ENCODE measurements at regions not wholly inside any gene's neighbourhood (a gene's known extent, or its start where the extent isn't known, plus 50 kb on each side); places are given as distances from the start of the nearest gene placed in this dataset.

DNA sequence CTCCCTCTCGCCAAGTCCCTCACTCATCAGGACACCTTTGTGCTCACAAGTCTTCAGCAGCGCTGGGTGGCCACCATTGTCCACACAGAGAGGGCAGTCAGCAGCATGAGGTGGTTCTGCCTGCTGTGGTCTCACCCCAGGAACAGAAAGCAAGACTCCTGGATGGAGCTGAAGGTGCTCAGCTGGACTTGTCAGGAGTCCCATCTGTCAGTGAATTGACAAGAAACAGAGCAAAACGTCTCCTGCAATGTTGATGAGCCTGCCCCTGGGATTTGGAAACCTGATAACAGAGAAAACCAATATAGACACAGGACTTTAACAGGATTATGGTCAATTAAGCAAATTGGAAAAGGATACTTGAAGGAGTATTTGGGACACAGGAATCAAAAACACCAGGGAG, 122.2 kb upstream of the PRSS58 start:
- H3K9me2 ChIP-seq (ENCODE audit: insufficient read depth) = no peaks in the 10 kb centered on the region
- no peak overlapping the region for H3K27ac ChIP-seq
- peaks cover 35% of the 10 kb centered on the region for H3K4me1 ChIP-seq (replicated peaks; ENCODE audit: insufficient read depth)
- H3K4me3 ChIP-seq = no peak overlapping the region
- no peak overlapping the region for H2AFZ ChIP-seq
- peaks cover 16% of the 10 kb centered on the region for H3F3A ChIP-seq (ENCODE audit: insufficient read depth, low read depth)
- no peaks in the 10 kb centered on the region for H3K9me3 ChIP-seq (ENCODE audit: insufficient read depth, low read depth)
- H3K79me2 ChIP-seq (ENCODE audit: low read depth) = no peaks in the 10 kb centered on the region
- TF ChIP-seq, protein P1, sequence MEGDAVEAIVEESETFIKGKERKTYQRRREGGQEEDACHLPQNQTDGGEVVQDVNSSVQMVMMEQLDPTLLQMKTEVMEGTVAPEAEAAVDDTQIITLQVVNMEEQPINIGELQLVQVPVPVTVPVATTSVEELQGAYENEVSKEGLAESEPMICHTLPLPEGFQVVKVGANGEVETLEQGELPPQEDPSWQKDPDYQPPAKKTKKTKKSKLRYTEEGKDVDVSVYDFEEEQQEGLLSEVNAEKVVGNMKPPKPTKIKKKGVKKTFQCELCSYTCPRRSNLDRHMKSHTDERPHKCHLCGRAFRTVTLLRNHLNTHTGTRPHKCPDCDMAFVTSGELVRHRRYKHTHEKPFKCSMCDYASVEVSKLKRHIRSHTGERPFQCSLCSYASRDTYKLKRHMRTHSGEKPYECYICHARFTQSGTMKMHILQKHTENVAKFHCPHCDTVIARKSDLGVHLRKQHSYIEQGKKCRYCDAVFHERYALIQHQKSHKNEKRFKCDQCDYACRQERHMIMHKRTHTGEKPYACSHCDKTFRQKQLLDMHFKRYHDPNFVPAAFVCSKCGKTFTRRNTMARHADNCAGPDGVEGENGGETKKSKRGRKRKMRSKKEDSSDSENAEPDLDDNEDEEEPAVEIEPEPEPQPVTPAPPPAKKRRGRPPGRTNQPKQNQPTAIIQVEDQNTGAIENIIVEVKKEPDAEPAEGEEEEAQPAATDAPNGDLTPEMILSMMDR (conservative IDR thresholded peaks at IDR 0.05) = no peak
- no peak for TF ChIP-seq EZH2 (IDR thresholded peaks at IDR 0.05; ENCODE audit: low read depth)
- BruUV-seq (replicated peaks) = no TSS peak
- H4K20me1 ChIP-seq (ENCODE audit: insufficient read depth) = no peaks in the 10 kb centered on the region
- H3K4me2 ChIP-seq = no peak overlapping the region
- no peaks in the 10 kb centered on the region for H3K36me3 ChIP-seq (ENCODE audit: low read depth)
- no peak for DNase-seq
- CTCF ChIA-PET = no interaction called here
- intact Hi-C loops (cut with micrococcal nuclease; ENCODE audit: unreplicated experiment) = no loop called here
- POLR2A ChIA-PET (ENCODE audit: unreplicated experiment) = no interaction called here
- H3K27me3 ChIP-seq (ENCODE audit: insufficient read depth, low read depth) = no peaks in the 10 kb centered on the region

DNA sequence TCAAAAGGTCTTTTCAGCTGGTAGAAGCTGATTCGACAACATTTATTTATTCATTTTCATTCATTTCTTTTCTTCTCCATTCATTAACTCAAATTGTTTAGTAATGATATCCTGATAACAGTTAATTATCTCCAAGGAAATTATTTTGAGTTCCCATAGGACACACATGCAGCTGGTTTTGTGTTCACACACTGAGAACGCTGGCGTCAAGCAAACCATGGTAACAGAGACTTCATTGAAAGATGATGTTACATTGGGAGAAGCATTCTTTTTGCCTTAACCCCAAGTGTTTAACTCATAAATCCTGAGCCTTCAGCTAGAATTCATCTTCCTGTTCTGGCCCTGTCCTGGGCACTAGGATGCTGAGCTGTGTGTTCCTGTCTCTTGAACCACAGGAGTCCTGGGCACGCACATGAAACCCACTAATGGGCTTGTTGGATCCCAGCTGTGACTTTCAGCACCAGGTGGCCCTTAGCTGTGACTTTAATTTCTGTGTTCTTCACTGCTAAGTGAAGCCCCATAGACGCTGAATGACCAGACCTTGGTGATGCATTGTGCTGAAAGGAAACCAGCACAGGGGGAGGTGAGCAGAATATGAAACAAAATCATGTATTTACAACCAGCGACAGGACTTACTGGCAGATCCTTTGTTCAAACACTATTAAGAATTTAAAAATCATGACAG, 121.5 kb upstream of the PRSS58 start:
- Histone ChIP-seq H3K36me3 (ENCODE audit: low read depth) (no peaks in the 10 kb centered on the region), H3K4me1 (replicated peaks; ENCODE audit: insufficient read depth) (peaks cover 37% of the 10 kb centered on the region), H3K4me3 (no peak overlapping the region), H3K9me3 (ENCODE audit: insufficient read depth, low read depth) (no peaks in the 10 kb centered on the region), H2AFZ (no peak overlapping the region), H3K27me3 (ENCODE audit: insufficient read depth, low read depth) (no peaks in the 10 kb centered on the region), H3F3A (ENCODE audit: insufficient read depth, low read depth) (peaks cover 21% of the 10 kb centered on the region), H3K9me2 (ENCODE audit: insufficient read depth) (no peaks in the 10 kb centered on the region), H3K79me2 (ENCODE audit: low read depth) (no peaks in the 10 kb centered on the region), H3K27ac (no peak overlapping the region), H4K20me1 (ENCODE audit: insufficient read depth) (no peaks in the 10 kb centered on the region), H3K4me2 (no peak overlapping the region)
- intact Hi-C loops (cut with micrococcal nuclease; ENCODE audit: unreplicated experiment) = loop anchor here (5.0 kb wide), 1 partner anchor 503 kb away; no protein-coding TSS in a partner anchor
- POLR2A ChIA-PET (ENCODE audit: unreplicated experiment) = no interaction called here
- TF ChIP-seq EZH2 (IDR thresholded peaks at IDR 0.05; ENCODE audit: low read depth) = no peak
- TF ChIP-seq, protein P1 (conservative IDR thresholded peaks at IDR 0.05) = no peak
- no TSS peak for BruUV-seq (replicated peaks)
- CTCF ChIA-PET = no interaction called here
- DNase-seq = no peak

DNA sequence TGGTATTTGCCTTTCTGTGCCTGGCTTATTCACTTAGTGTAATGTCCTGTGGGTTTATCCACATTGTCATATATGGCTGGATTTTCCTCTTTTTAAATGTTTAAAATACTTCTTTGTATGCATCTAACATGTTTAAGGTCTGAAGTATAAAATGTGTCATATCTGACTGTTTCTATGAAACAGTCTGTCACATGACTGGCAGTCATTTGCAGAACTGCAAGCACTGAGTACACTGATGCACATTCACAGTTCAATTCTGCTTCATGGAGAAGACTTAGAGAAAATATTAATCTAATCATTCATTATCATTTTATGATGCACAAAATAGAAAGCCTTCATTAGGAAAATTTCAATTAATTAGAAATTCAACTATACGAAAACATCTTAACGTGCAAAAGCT, 119.7 kb upstream of the PRSS58 start:
- CTCF ChIA-PET = interaction anchor here (1.0 kb wide), 1 partner anchor 405 kb away, joined by 3 read pairs; no protein-coding TSS in a partner anchor
- H3K9me3 ChIP-seq (ENCODE audit: insufficient read depth, low read depth) = no peaks in the 10 kb centered on the region
- no peaks in the 10 kb centered on the region for H3K36me3 ChIP-seq (ENCODE audit: low read depth)
- DNase-seq = no peak
- H3K4me2 ChIP-seq = no peak overlapping the region
- no peak overlapping the region for H3K4me3 ChIP-seq
- H2AFZ ChIP-seq = no peak overlapping the region
- no peak for TF ChIP-seq EZH2 (IDR thresholded peaks at IDR 0.05; ENCODE audit: low read depth)
- TF ChIP-seq, protein P1 (conservative IDR thresholded peaks at IDR 0.05) = no peak
- no peaks in the 10 kb centered on the region for H3K9me2 ChIP-seq (ENCODE audit: insufficient read depth)
- no peaks in the 10 kb centered on the region for H3K79me2 ChIP-seq (ENCODE audit: low read depth)
- no peak overlapping the region for H3K27ac ChIP-seq
- peaks cover 28% of the 10 kb centered on the region for H3F3A ChIP-seq (ENCODE audit: insufficient read depth, low read depth)
- intact Hi-C loops (cut with micrococcal nuclease; ENCODE audit: unreplicated experiment) = loop anchor here (2.0 to 5.0 kb wide), 3 partner anchors 477 to 579 kb away; partner anchors contain the start of gene EPHB6
- POLR2A ChIA-PET (ENCODE audit: unreplicated experiment) = interaction anchor here (0.6 kb wide), 1 partner anchor 1515 kb away, joined by 4 read pairs; no protein-coding TSS in a partner anchor
- no peaks in the 10 kb centered on the region for H4K20me1 ChIP-seq (ENCODE audit: insufficient read depth)
- peaks cover 52% of the 10 kb centered on the region for H3K4me1 ChIP-seq (replicated peaks; ENCODE audit: insufficient read depth)
- no TSS peak for BruUV-seq (replicated peaks)
- H3K27me3 ChIP-seq (ENCODE audit: insufficient read depth, low read depth) = no peaks in the 10 kb centered on the region

Data from PC-9 (cell line).